GM18511 (cell line): ENCODE measurements at regions not wholly inside any gene's neighbourhood (a gene's known extent, or its start where the extent isn't known, plus 50 kb on each side); places are given as distances from the start of the nearest gene placed in this dataset.

Experiments used
- ATAC-seq: cut with Tn5 transposase; IDR thresholded peaks from one replicate; pipeline ENCODE4 v1.9.1; 2021; ENCODE audit warnings: mild to moderate bottlenecking, moderate library complexity; ENCODE audit not compliant: unreplicated experiment

- no peak for ATAC-seq
Measured at GRCh38 chr6:156651486-156651885, 125.7 kb upstream of the ARID1B start.

- no peak for ATAC-seq
Measured at GRCh38 chr6:156650896-156651390, 126.2 kb upstream of the ARID1B start.

- no peak for ATAC-seq
Measured at GRCh38 chr6:156648616-156649015, 128.6 kb upstream of the ARID1B start.

- no peak for ATAC-seq
Measured at GRCh38 chr6:156647991-156648390, 129.2 kb upstream of the ARID1B start.

- no peak for ATAC-seq
Measured at GRCh38 chr6:156647140-156647784, 129.9 kb upstream of the ARID1B start.

GRCh38 chr6:156646496-156646895 lies 130.7 kb upstream of the ARID1B start:
- ATAC-seq = no peak

- ATAC-seq = no peak
Measured at GRCh38 chr6:156645097-156645496, 132.1 kb upstream of the ARID1B start.

GRCh38 chr6:156639009-156639721 lies 138.0 kb upstream of the ARID1B start:
- no peak for ATAC-seq

GRCh38 chr6:156638581-156638980 lies 138.6 kb upstream of the ARID1B start:
- ATAC-seq = no peak

- ATAC-seq = no peak
Measured at GRCh38 chr6:156634951-156635371, 142.2 kb upstream of the ARID1B start.

- ATAC-seq = no peak
Measured at GRCh38 chr6:156634048-156634447, 143.1 kb upstream of the ARID1B start.

GRCh38 chr6:156633291-156633690 lies 143.9 kb upstream of the ARID1B start:
- ATAC-seq = no peak

GRCh38 chr6:156630613-156631302 lies 146.4 kb upstream of the ARID1B start:
- no peak for ATAC-seq

GRCh38 chr6:156628805-156629204 lies 148.4 kb upstream of the ARID1B start:
- no peak for ATAC-seq

- ATAC-seq = no peak
Measured at GRCh38 chr6:156627524-156627923, 149.7 kb upstream of the ARID1B start.

GRCh38 chr6:156622185-156622584 lies 155.0 kb upstream of the ARID1B start:
- no peak for ATAC-seq

GRCh38 chr6:156620331-156620730 lies 156.8 kb upstream of the ARID1B start:
- ATAC-seq = no peak

- no peak for ATAC-seq
Measured at GRCh38 chr6:156618600-156619205, 158.5 kb upstream of the ARID1B start.

GRCh38 chr6:156617941-156618340 lies 159.2 kb upstream of the ARID1B start:
- no peak for ATAC-seq

- no peak for ATAC-seq
Measured at GRCh38 chr6:156617376-156617775, 159.8 kb upstream of the ARID1B start.

- ATAC-seq = no peak
Measured at GRCh38 chr6:156616495-156616894, 160.7 kb upstream of the ARID1B start.
